NB4 (cell line): ENCODE measurements at regions not wholly inside any gene's neighbourhood (a gene's known extent, or its start where the extent isn't known, plus 50 kb on each side); places are given as distances from the start of the nearest gene placed in this dataset.
A peak's percentile ranks its signal among the peaks of the same experiment; 100 is the strongest.

Experiments used
- DNase-seq: peaks from one replicate; pipeline ENCODE4 v3.0.0; 2010; ENCODE audit warnings: low read depth
- H3K4me3 ChIP-seq: one replicate; pipeline ENCODE4 v1.5.1; 2011; ENCODE audit warnings: mild to moderate bottlenecking, low read depth, low read length, moderate library complexity
- MYC ChIP-seq: IDR thresholded peaks from 2 replicates; pipeline ENCODE4 v1.6.1; 2011; ENCODE audit warnings: low read depth, low read length
- POLR2A ChIP-seq: IDR thresholded peaks from 2 replicates; pipeline ENCODE4 v1.6.1; 2011; ENCODE audit warnings: mild to moderate bottlenecking; ENCODE audit not compliant: insufficient read length; ENCODE audit errors: extremely low read depth
- TF ChIP-seq, protein P1 (sequence below): IDR thresholded peaks from 2 replicates; pipeline ENCODE4 v1.6.1; 2011; ENCODE audit warnings: low read depth, low read length
- TF ChIP-seq, protein P2 (sequence below): IDR thresholded peaks from one replicate; pipeline ENCODE4 v1.5.1; 2012; ENCODE audit warnings: low read depth, low read length

GRCh38 chr1:5664081-5664768 lies 328.0 kb downstream of the NPHP4 start:
- DNase-seq: no peak
- TF ChIP-seq, protein P1, sequence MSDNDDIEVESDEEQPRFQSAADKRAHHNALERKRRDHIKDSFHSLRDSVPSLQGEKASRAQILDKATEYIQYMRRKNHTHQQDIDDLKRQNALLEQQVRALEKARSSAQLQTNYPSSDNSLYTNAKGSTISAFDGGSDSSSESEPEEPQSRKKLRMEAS: no peak
- TF ChIP-seq MYC: no peak
- no peak for TF ChIP-seq POLR2A
- TF ChIP-seq, protein P2, sequence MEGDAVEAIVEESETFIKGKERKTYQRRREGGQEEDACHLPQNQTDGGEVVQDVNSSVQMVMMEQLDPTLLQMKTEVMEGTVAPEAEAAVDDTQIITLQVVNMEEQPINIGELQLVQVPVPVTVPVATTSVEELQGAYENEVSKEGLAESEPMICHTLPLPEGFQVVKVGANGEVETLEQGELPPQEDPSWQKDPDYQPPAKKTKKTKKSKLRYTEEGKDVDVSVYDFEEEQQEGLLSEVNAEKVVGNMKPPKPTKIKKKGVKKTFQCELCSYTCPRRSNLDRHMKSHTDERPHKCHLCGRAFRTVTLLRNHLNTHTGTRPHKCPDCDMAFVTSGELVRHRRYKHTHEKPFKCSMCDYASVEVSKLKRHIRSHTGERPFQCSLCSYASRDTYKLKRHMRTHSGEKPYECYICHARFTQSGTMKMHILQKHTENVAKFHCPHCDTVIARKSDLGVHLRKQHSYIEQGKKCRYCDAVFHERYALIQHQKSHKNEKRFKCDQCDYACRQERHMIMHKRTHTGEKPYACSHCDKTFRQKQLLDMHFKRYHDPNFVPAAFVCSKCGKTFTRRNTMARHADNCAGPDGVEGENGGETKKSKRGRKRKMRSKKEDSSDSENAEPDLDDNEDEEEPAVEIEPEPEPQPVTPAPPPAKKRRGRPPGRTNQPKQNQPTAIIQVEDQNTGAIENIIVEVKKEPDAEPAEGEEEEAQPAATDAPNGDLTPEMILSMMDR: no peak
- no peak overlapping the region for H3K4me3 ChIP-seq

GRCh38 chr1:5662744-5663126 lies 329.5 kb downstream of the NPHP4 start:
- H3K4me3 ChIP-seq: no peak overlapping the region
- TF ChIP-seq POLR2A (no peak), MYC (no peak)
- TF ChIP-seq, protein P1: no peak
- TF ChIP-seq, protein P2: no peak
- no peak for DNase-seq

- TF ChIP-seq, protein P2: no peak
- TF ChIP-seq POLR2A: no peak
- TF ChIP-seq, protein P1: no peak
- no peak for TF ChIP-seq MYC
- DNase-seq: no peak
- no peak overlapping the region for H3K4me3 ChIP-seq
Measured at GRCh38 chr1:5662086-5662743, 330.0 kb downstream of the NPHP4 start.

- DNase-seq: no peak
- TF ChIP-seq POLR2A (no peak), MYC (no peak)
- TF ChIP-seq, protein P1: no peak
- TF ChIP-seq, protein P2: no peak
- H3K4me3 ChIP-seq: no peak overlapping the region
Measured at GRCh38 chr1:5661196-5662085, 330.8 kb downstream of the NPHP4 start.

GRCh38 chr1:5660141-5660935 lies 331.9 kb downstream of the NPHP4 start:
- TF ChIP-seq, protein P2: no peak
- TF ChIP-seq MYC (0 out of 2 replicates have a peak, but pooled peaks have one; percentile 21), POLR2A (no peak)
- TF ChIP-seq, protein P1: peak; percentile 94

More at GRCh38 chr1:5660141-5660935, 331.9 kb downstream of the NPHP4 start:
- H3K4me3 ChIP-seq: no peak overlapping the region
- peak; percentile 57 for DNase-seq
